ENCODE measurements at regions not wholly inside any gene's neighbourhood (a gene's known extent, or its start where the extent isn't known, plus 50 kb on each side); places are given as distances from the start of the nearest gene placed in this dataset.

DNA sequence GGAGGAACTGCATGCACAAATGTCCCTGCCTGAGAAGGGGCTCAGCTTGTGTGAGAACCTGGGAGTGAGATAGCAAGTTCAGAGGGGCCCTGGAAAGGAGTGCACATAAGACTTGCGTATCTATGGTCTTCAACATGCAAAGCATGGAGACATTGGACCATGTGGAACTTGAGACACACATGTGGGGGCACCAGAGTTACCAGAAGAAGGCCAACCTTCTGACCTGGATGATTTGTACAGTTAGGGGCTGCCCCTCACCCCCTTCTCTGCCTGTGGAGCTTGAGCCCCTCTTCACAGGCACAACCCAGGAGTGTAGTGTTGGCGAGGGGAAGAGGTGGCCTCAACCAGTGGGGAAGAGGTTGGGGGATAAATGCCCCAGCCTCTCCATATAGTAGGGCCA lies 165.0 kb upstream of the ARL4C start:
- TF ChIP-seq CTCF (IDR thresholded peaks at IDR 0.05) = no peak
- TF ChIP-seq POLR2A (IDR thresholded peaks at IDR 0.05) = no peak
- no peak for TF ChIP-seq EP300 (IDR thresholded peaks at IDR 0.05)

Measured in tibial nerve (tissue), 4 donors.